Activated T-cell treated with anti-CD3 and anti-CD28 coated beads, Interleukin-2, amount 50 U/mL, for 72 hours (primary cell): ENCODE measurements at regions not wholly inside any gene's neighbourhood (a gene's known extent, or its start where the extent isn't known, plus 50 kb on each side); places are given as distances from the start of the nearest gene placed in this dataset.

Experiments used
- ATAC-seq, 2 donors: fragments of 150-1000 bp; cut with Tn5 transposase; replicated peaks in 1 of 2; 2 replicates each; pipeline ENCODE4 v1.10.0; 2021; ENCODE audit warnings: moderate library complexity in 2 of 2, mild to moderate bottlenecking in 1 of 2
- DNase-seq, 2 donors: peaks; one replicate each; pipeline ENCODE4 v3.0.0; 2021 to 2022; ENCODE audit warnings: mixed read lengths in 1 of 2
- H3K27ac Mint-ChIP-seq: one replicate; pipeline ENCODE4 v1.8.0; 2022; ENCODE audit warnings: mild to moderate bottlenecking, moderate library complexity, mixed read lengths
- H3K27me3 Mint-ChIP-seq: one replicate; pipeline ENCODE4 v1.8.0; 2022; ENCODE audit warnings: low read depth, mixed read lengths
- H3K36me3 Mint-ChIP-seq, 2 donors: one replicate each; pipeline ENCODE4 v1.8.0; 2022; ENCODE audit warnings: mixed read lengths in 2 of 2, mild to moderate bottlenecking in 1 of 2; ENCODE audit not compliant: insufficient read depth in 2 of 2
- H3K4me1 Mint-ChIP-seq: one replicate; pipeline ENCODE4 v1.8.0; 2022; ENCODE audit warnings: low read depth, mixed read lengths
- H3K4me3 Mint-ChIP-seq, 2 donors: one replicate each; pipeline ENCODE4 v1.8.0; 2022; ENCODE audit warnings: mild to moderate bottlenecking in 2 of 2, mixed read lengths in 2 of 2, moderate library complexity in 2 of 2
- H3K9me3 Mint-ChIP-seq, 2 donors: one replicate each; pipeline ENCODE4 v1.8.0; 2022; ENCODE audit warnings: mixed read lengths in 2 of 2

GRCh38 chr7:142414915-142415314, 157.1 kb upstream of the PRSS58 start:
- Mint-ChIP-seq H3K9me3 (no peaks in the 10 kb centered on the region), H3K27me3 (no peaks in the 10 kb centered on the region), H3K27ac (no peak overlapping the region), H3K4me3 (no peak overlapping the region), H3K4me1 (peaks cover 7% of the 10 kb centered on the region), H3K36me3 (no peaks in the 10 kb centered on the region)
- ATAC-seq, result no peak
- DNase-seq, result no peak

GRCh38 chr7:142414135-142414534, 156.3 kb upstream of the PRSS58 start:
- no peak for DNase-seq
- Mint-ChIP-seq H3K9me3 (no peaks in the 10 kb centered on the region), H3K4me3 (peak overlapping the region in 1 of 2 donors; percentile 1), H3K4me1 (peaks cover 7% of the 10 kb centered on the region), H3K27me3 (no peaks in the 10 kb centered on the region), H3K27ac (no peak overlapping the region), H3K36me3 (no peaks in the 10 kb centered on the region)
- no peak for ATAC-seq

- peaks cover 7% of the 10 kb centered on the region for H3K4me1 Mint-ChIP-seq
- ATAC-seq (no peak), DNase-seq (no peak)
- H3K9me3 Mint-ChIP-seq, result no peaks in the 10 kb centered on the region
- no peak overlapping the region for H3K27ac Mint-ChIP-seq
- no peak overlapping the region for H3K4me3 Mint-ChIP-seq
- no peaks in the 10 kb centered on the region for H3K27me3 Mint-ChIP-seq
- H3K36me3 Mint-ChIP-seq, result no peaks in the 10 kb centered on the region
These were observed 155.6 kb upstream of the PRSS58 start for GRCh38 chr7:142413280-142414000.

GRCh38 chr7:142412551-142413193, 154.8 kb upstream of the PRSS58 start:
- Mint-ChIP-seq H3K9me3 (no peaks in the 10 kb centered on the region), H3K4me1 (peaks cover 7% of the 10 kb centered on the region), H3K27ac (no peak overlapping the region), H3K4me3 (peak overlapping the region in 1 of 2 donors; percentile 13), H3K36me3 (no peaks in the 10 kb centered on the region), H3K27me3 (no peaks in the 10 kb centered on the region)
- ATAC-seq (peak; percentile 72 to 76), DNase-seq (peak; percentile 27 to 32)

GRCh38 chr7:142409471-142409870, 151.6 kb upstream of the PRSS58 start:
- H3K4me3 Mint-ChIP-seq, result no peak overlapping the region
- H3K36me3 Mint-ChIP-seq, result no peaks in the 10 kb centered on the region
- no peak for ATAC-seq
- H3K27me3 Mint-ChIP-seq, result no peaks in the 10 kb centered on the region
- peaks cover 7% of the 10 kb centered on the region for H3K4me1 Mint-ChIP-seq
- DNase-seq, result no peak
- no peak overlapping the region for H3K27ac Mint-ChIP-seq
- H3K9me3 Mint-ChIP-seq, result no peaks in the 10 kb centered on the region

GRCh38 chr7:142408794-142409193, 150.9 kb upstream of the PRSS58 start:
- H3K4me3 Mint-ChIP-seq, result no peak overlapping the region
- no peak overlapping the region for H3K27ac Mint-ChIP-seq
- H3K27me3 Mint-ChIP-seq, result no peaks in the 10 kb centered on the region
- H3K36me3 Mint-ChIP-seq, result no peaks in the 10 kb centered on the region
- H3K4me1 Mint-ChIP-seq, result peaks cover 7% of the 10 kb centered on the region
- no peak for ATAC-seq
- no peaks in the 10 kb centered on the region for H3K9me3 Mint-ChIP-seq
- no peak for DNase-seq

- Mint-ChIP-seq H3K27me3 (no peaks in the 10 kb centered on the region), H3K9me3 (no peaks in the 10 kb centered on the region), H3K27ac (no peak overlapping the region), H3K4me1 (peaks cover 7% of the 10 kb centered on the region), H3K36me3 (no peaks in the 10 kb centered on the region), H3K4me3 (no peak overlapping the region)
- no peak for ATAC-seq
- DNase-seq, result no peak
These were observed 150.2 kb upstream of the PRSS58 start for GRCh38 chr7:142407939-142408570.

- ATAC-seq (no peak), DNase-seq (no peak)
- H3K27ac Mint-ChIP-seq, result no peak overlapping the region
These were observed 147.4 kb upstream of the PRSS58 start for GRCh38 chr7:142405122-142405765.

GRCh38 chr7:142401951-142402350, 144.1 kb upstream of the PRSS58 start:
- no peak overlapping the region for H3K27ac Mint-ChIP-seq
- H3K36me3 Mint-ChIP-seq, result no peaks in the 10 kb centered on the region
- no peaks in the 10 kb centered on the region for H3K4me1 Mint-ChIP-seq
- no peaks in the 10 kb centered on the region for H3K27me3 Mint-ChIP-seq
- ATAC-seq (no peak), DNase-seq (no peak)
- H3K9me3 Mint-ChIP-seq, result no peaks in the 10 kb centered on the region
- H3K4me3 Mint-ChIP-seq, result no peak overlapping the region

More at GRCh38 chr7:142405122-142405765, 147.4 kb upstream of the PRSS58 start:
- Mint-ChIP-seq H3K4me3 (no peak overlapping the region), H3K4me1 (no peaks in the 10 kb centered on the region), H3K36me3 (no peaks in the 10 kb centered on the region), H3K27me3 (no peaks in the 10 kb centered on the region), H3K9me3 (no peaks in the 10 kb centered on the region)

- no peaks in the 10 kb centered on the region for H3K4me1 Mint-ChIP-seq
These were observed 142.2 kb upstream of the PRSS58 start for GRCh38 chr7:142400042-142400533.

GRCh38 chr7:142391191-142391992, 133.5 kb upstream of the PRSS58 start:
- peak; percentile 67 to 81 for ATAC-seq
- no peaks in the 10 kb centered on the region for H3K4me1 Mint-ChIP-seq
- peak; percentile 41 to 44 for DNase-seq
- no peak overlapping the region for H3K27ac Mint-ChIP-seq
- H3K4me3 Mint-ChIP-seq, result peak overlapping the region in 1 of 2 donors; percentile 43
- H3K9me3 Mint-ChIP-seq, result no peaks in the 10 kb centered on the region
- no peaks in the 10 kb centered on the region for H3K36me3 Mint-ChIP-seq
- no peaks in the 10 kb centered on the region for H3K27me3 Mint-ChIP-seq

More at GRCh38 chr7:142400042-142400533, 142.2 kb upstream of the PRSS58 start:
- Mint-ChIP-seq H3K4me3 (no peak overlapping the region), H3K36me3 (no peaks in the 10 kb centered on the region), H3K27me3 (no peaks in the 10 kb centered on the region), H3K27ac (no peak overlapping the region), H3K9me3 (no peaks in the 10 kb centered on the region)
- no peak for DNase-seq
- no peak for ATAC-seq

GRCh38 chr7:142389544-142389943, 131.7 kb upstream of the PRSS58 start:
- H3K36me3 Mint-ChIP-seq, result no peaks in the 10 kb centered on the region
- H3K27me3 Mint-ChIP-seq, result no peaks in the 10 kb centered on the region
- H3K27ac Mint-ChIP-seq, result no peak overlapping the region
- H3K4me3 Mint-ChIP-seq, result no peak overlapping the region
- no peak for DNase-seq
- no peak for ATAC-seq
- peaks cover 10% of the 10 kb centered on the region for H3K4me1 Mint-ChIP-seq
- H3K9me3 Mint-ChIP-seq, result no peaks in the 10 kb centered on the region
